UCSD-AML1 (cell line): ENCODE measurements at regions not wholly inside any gene's neighbourhood (a gene's known extent, or its start where the extent isn't known, plus 50 kb on each side); places are given as distances from the start of the nearest gene placed in this dataset.
A peak's percentile ranks its signal among the peaks of the same experiment; 100 is the strongest.

Experiments used
- DNase-seq: peaks from one replicate; lab custom pipeline; 2025; ENCODE audit not compliant: unreplicated experiment; lab: John Stamatoyannopoulos, UW

GRCh38 chr2:41826921-41827320 lies 220.9 kb upstream of the PKDCC start:
- DNase-seq: no peak

GRCh38 chr2:41827354-41827971 lies 220.4 kb upstream of the PKDCC start:
- no peak for DNase-seq

- DNase-seq: no peak
Measured at GRCh38 chr2:41828052-41828643, 219.7 kb upstream of the PKDCC start.

GRCh38 chr2:41829052-41829451 lies 218.8 kb upstream of the PKDCC start:
- DNase-seq: no peak

GRCh38 chr2:41830600-41830999 lies 217.2 kb upstream of the PKDCC start:
- no peak for DNase-seq

- DNase-seq: no peak
Measured at GRCh38 chr2:41832218-41832617, 215.6 kb upstream of the PKDCC start.

- no peak for DNase-seq
Measured at GRCh38 chr2:41835401-41835800, 212.4 kb upstream of the PKDCC start.

- DNase-seq: peak; percentile 21
Measured at GRCh38 chr2:41836948-41837347, 210.9 kb upstream of the PKDCC start.

GRCh38 chr2:41837610-41838009 lies 210.2 kb upstream of the PKDCC start:
- no peak for DNase-seq

GRCh38 chr2:41840702-41841551 lies 206.9 kb upstream of the PKDCC start:
- DNase-seq: peak; percentile 88

GRCh38 chr2:41846962-41847361 lies 200.9 kb upstream of the PKDCC start:
- no peak for DNase-seq

- no peak for DNase-seq
Measured at GRCh38 chr2:41847744-41848441, 199.9 kb upstream of the PKDCC start.

GRCh38 chr2:41851554-41851953 lies 196.3 kb upstream of the PKDCC start:
- no peak for DNase-seq

GRCh38 chr2:41853427-41854191 lies 194.2 kb upstream of the PKDCC start:
- peak; percentile 11 for DNase-seq

- no peak for DNase-seq
Measured at GRCh38 chr2:41854227-41854626, 193.6 kb upstream of the PKDCC start.

- DNase-seq: no peak
Measured at GRCh38 chr2:41856946-41857345, 190.9 kb upstream of the PKDCC start.

GRCh38 chr2:41859615-41860514 lies 188.0 kb upstream of the PKDCC start:
- no peak for DNase-seq

- no peak for DNase-seq
Measured at GRCh38 chr2:41863062-41863461, 184.8 kb upstream of the PKDCC start.

- DNase-seq: no peak
Measured at GRCh38 chr2:41865263-41865662, 182.6 kb upstream of the PKDCC start.

- no peak for DNase-seq
Measured at GRCh38 chr2:41867553-41867952, 180.3 kb upstream of the PKDCC start.
